ENCODE measurements at regions not wholly inside any gene's neighbourhood (a gene's known extent, or its start where the extent isn't known, plus 50 kb on each side); places are given as distances from the start of the nearest gene placed in this dataset.

- H3K9me3 Mint-ChIP-seq, result no peaks in the 10 kb centered on the region
Measured at GRCh38 chr5:66364186-66364585, 220.1 kb downstream of the SREK1 start.

GRCh38 chr5:66365981-66366380, 221.9 kb downstream of the SREK1 start:
- Histone ChIP-seq H3K9me3 (ENCODE audit: control insufficient read depth in 1 of 2, insufficient read depth in 1 of 2, low read length in 2 of 2) (no peaks in the 10 kb centered on the region), H3K36me3 (ENCODE audit: insufficient read depth, low read length) (no peaks in the 10 kb centered on the region), H3K4me1 (ENCODE audit: insufficient read depth, low read length) (no peaks in the 10 kb centered on the region), H3K4me3 (ENCODE audit: low read length) (no peak overlapping the region), H3K27ac (ENCODE audit: low read depth in 1 of 2, low read length in 2 of 2) (no peak overlapping the region), H3K27me3 (ENCODE audit: control insufficient read depth in 1 of 2, insufficient read depth in 2 of 2, low read length in 2 of 2) (peaks cover 0 to 10% of the 10 kb centered on the region in 2 experiments)
- Mint-ChIP-seq H3K4me1 (ENCODE audit: low read depth) (no peaks in the 10 kb centered on the region), H3K27ac (no peak overlapping the region), H3K36me3 (ENCODE audit: low read depth) (no peaks in the 10 kb centered on the region), H3K27me3 (peaks cover 29% of the 10 kb centered on the region), H3K9me3 (no peaks in the 10 kb centered on the region), H3K4me3 (no peak overlapping the region)
- DNase-seq (no peak), ATAC-seq (ENCODE audit: poor library complexity) (no peak)
- TF ChIP-seq, protein P1, sequence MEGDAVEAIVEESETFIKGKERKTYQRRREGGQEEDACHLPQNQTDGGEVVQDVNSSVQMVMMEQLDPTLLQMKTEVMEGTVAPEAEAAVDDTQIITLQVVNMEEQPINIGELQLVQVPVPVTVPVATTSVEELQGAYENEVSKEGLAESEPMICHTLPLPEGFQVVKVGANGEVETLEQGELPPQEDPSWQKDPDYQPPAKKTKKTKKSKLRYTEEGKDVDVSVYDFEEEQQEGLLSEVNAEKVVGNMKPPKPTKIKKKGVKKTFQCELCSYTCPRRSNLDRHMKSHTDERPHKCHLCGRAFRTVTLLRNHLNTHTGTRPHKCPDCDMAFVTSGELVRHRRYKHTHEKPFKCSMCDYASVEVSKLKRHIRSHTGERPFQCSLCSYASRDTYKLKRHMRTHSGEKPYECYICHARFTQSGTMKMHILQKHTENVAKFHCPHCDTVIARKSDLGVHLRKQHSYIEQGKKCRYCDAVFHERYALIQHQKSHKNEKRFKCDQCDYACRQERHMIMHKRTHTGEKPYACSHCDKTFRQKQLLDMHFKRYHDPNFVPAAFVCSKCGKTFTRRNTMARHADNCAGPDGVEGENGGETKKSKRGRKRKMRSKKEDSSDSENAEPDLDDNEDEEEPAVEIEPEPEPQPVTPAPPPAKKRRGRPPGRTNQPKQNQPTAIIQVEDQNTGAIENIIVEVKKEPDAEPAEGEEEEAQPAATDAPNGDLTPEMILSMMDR (IDR thresholded peaks at IDR 0.05), result no peak
- CTCF ChIA-PET, result no interaction called here
- intact Hi-C loops (cut with DNase I, micrococcal nuclease), result no loop called here
- POLR2A ChIA-PET, result no interaction called here

More at GRCh38 chr5:66364186-66364585, 220.1 kb downstream of the SREK1 start:
- no peaks in the 10 kb centered on the region for H3K9me3 ChIP-seq (ENCODE audit: control insufficient read depth in 1 of 2, insufficient read depth in 1 of 2, low read length in 2 of 2)
- H3K27me3 Mint-ChIP-seq, result peaks cover 29% of the 10 kb centered on the region
- no peak for ATAC-seq (ENCODE audit: poor library complexity)
- intact Hi-C loops (cut with DNase I, micrococcal nuclease), result no loop called here
- H3K4me1 Mint-ChIP-seq (ENCODE audit: low read depth), result no peaks in the 10 kb centered on the region
- no peak overlapping the region for H3K4me3 ChIP-seq (ENCODE audit: low read length)
- no peak overlapping the region for H3K27ac Mint-ChIP-seq
- H3K4me1 ChIP-seq (ENCODE audit: insufficient read depth, low read length), result no peaks in the 10 kb centered on the region
- TF ChIP-seq, protein P1 (IDR thresholded peaks at IDR 0.05), result no peak
- H3K4me3 Mint-ChIP-seq, result no peak overlapping the region
- no peak for DNase-seq
- POLR2A ChIA-PET, result interaction anchor here (0.6 kb wide), 1 partner anchor 100 kb away, joined by 3 read pairs; no protein-coding TSS in a partner anchor
- no peak overlapping the region for H3K27ac ChIP-seq (ENCODE audit: low read depth in 1 of 2, low read length in 2 of 2)
- CTCF ChIA-PET, result no interaction called here
- peaks cover 0 to 10% of the 10 kb centered on the region in 2 experiments for H3K27me3 ChIP-seq (ENCODE audit: control insufficient read depth in 1 of 2, insufficient read depth in 2 of 2, low read length in 2 of 2)
- no peaks in the 10 kb centered on the region for H3K36me3 ChIP-seq (ENCODE audit: insufficient read depth, low read length)
- H3K36me3 Mint-ChIP-seq (ENCODE audit: low read depth), result no peaks in the 10 kb centered on the region

GRCh38 chr5:66367814-66368541, 223.9 kb downstream of the SREK1 start:
- no peaks in the 10 kb centered on the region for H3K4me1 ChIP-seq (ENCODE audit: insufficient read depth, low read length)
- Mint-ChIP-seq H3K9me3 (no peaks in the 10 kb centered on the region), H3K27me3 (peaks cover 14% of the 10 kb centered on the region), H3K27ac (no peak overlapping the region), H3K36me3 (ENCODE audit: low read depth) (no peaks in the 10 kb centered on the region), H3K4me1 (ENCODE audit: low read depth) (no peaks in the 10 kb centered on the region), H3K4me3 (no peak overlapping the region)
- DNase-seq (no peak), ATAC-seq (ENCODE audit: poor library complexity) (no peak)
- CTCF ChIA-PET, result interaction anchor here (1.0 kb wide), 1 partner anchor 14 kb away, joined by 3 read pairs; no protein-coding TSS in a partner anchor
- H3K27me3 ChIP-seq (ENCODE audit: control insufficient read depth in 1 of 2, insufficient read depth in 2 of 2, low read length in 2 of 2), result peaks cover 0 to 6% of the 10 kb centered on the region in 2 experiments
- no peak overlapping the region for H3K27ac ChIP-seq (ENCODE audit: low read depth in 1 of 2, low read length in 2 of 2)
- H3K9me3 ChIP-seq (ENCODE audit: control insufficient read depth in 1 of 2, insufficient read depth in 1 of 2, low read length in 2 of 2), result no peaks in the 10 kb centered on the region
- no peaks in the 10 kb centered on the region for H3K36me3 ChIP-seq (ENCODE audit: insufficient read depth, low read length)
- POLR2A ChIA-PET, result no interaction called here
- no peak overlapping the region for H3K4me3 ChIP-seq (ENCODE audit: low read length)
- intact Hi-C loops (cut with DNase I, micrococcal nuclease), result no loop called here
- TF ChIP-seq, protein P1 (IDR thresholded peaks at IDR 0.05), result no peak
